ENCODE measurements at regions not wholly inside any gene's neighbourhood (a gene's known extent, or its start where the extent isn't known, plus 50 kb on each side); places are given as distances from the start of the nearest gene placed in this dataset.

DNA sequence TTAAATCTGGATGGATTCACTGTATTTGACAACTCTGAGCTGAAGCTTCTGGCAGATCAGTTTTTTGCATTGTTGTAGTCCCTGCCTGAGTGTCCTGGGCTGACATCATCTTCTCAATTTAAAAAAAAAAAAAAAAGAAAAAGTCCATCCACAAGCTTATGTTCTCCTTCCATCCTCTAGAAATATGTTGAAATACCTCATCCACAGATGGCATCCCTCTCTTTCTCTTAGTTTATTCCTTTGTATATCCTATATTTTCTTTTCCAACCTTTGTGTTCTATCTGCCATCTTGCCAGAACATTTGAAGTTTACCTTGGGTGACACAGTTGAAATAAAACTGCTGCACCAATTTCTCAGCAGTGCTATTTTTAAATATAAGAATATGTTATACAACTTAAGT, 184.4 kb upstream of the PKN2 start:
- H3K9me3 ChIP-seq = no peaks in the 10 kb centered on the region
- no peaks in the 10 kb centered on the region for H3K27me3 ChIP-seq
- no peak for TF ChIP-seq POLR2A (IDR thresholded peaks at IDR 0.05)
- TF ChIP-seq, protein P1, sequence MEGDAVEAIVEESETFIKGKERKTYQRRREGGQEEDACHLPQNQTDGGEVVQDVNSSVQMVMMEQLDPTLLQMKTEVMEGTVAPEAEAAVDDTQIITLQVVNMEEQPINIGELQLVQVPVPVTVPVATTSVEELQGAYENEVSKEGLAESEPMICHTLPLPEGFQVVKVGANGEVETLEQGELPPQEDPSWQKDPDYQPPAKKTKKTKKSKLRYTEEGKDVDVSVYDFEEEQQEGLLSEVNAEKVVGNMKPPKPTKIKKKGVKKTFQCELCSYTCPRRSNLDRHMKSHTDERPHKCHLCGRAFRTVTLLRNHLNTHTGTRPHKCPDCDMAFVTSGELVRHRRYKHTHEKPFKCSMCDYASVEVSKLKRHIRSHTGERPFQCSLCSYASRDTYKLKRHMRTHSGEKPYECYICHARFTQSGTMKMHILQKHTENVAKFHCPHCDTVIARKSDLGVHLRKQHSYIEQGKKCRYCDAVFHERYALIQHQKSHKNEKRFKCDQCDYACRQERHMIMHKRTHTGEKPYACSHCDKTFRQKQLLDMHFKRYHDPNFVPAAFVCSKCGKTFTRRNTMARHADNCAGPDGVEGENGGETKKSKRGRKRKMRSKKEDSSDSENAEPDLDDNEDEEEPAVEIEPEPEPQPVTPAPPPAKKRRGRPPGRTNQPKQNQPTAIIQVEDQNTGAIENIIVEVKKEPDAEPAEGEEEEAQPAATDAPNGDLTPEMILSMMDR (IDR thresholded peaks at IDR 0.05) = no peak
- H3K4me3 ChIP-seq = no peak overlapping the region
- no peaks in the 10 kb centered on the region for H3K4me1 ChIP-seq
- no peak for ATAC-seq
- H3K27ac ChIP-seq = no peak overlapping the region
- intact Hi-C loops (cut with DNase I) = no loop called here
- no peak for DNase-seq
- H3K36me3 ChIP-seq = no peaks in the 10 kb centered on the region

- WGBS, 4 donors = 74 to 82% (median 78%) methylated on average over 2 of the region's 2 CpGs
Measured at GRCh38 chr1:88502886-88503285, 181.2 kb upstream of the PKN2 start.

DNA sequence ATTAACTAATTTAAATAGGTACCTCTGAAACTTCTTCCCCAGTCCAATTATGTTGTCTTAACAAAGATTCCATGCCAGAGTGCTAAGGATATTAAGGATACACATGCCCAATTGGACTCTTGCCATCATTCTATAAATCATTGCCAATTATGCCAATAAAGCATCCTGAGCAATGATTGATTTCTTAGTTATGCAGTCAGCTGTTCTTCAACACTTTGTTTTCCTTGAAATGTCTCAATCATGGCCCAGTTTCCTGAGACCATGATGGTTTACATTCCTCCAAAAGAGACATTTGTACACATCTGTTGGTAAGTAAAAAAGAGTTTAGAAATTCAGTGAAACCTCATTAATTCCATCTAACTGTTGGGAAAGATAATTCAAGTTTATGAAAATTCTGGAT, 180.4 kb upstream of the PKN2 start:
- no peak overlapping the region for H3K27ac ChIP-seq
- no peak overlapping the region for H3K4me3 ChIP-seq
- intact Hi-C loops (cut with DNase I) = no loop called here
- TF ChIP-seq, protein P1 (IDR thresholded peaks at IDR 0.05) = no peak
- TF ChIP-seq POLR2A (IDR thresholded peaks at IDR 0.05) = no peak
- H3K4me1 ChIP-seq = no peaks in the 10 kb centered on the region
- no peaks in the 10 kb centered on the region for H3K9me3 ChIP-seq
- H3K27me3 ChIP-seq = no peaks in the 10 kb centered on the region
- DNase-seq (no peak), ATAC-seq (no peak)
- no peaks in the 10 kb centered on the region for H3K36me3 ChIP-seq

More at GRCh38 chr1:88502886-88503285, 181.2 kb upstream of the PKN2 start:
- peak overlapping the region in 5 of 12 donors; percentile 6 to 38 (median 17) for H3K27ac ChIP-seq
- intact Hi-C loops (cut with DNase I) = no loop called here
- no peaks in the 10 kb centered on the region for H3K27me3 ChIP-seq
- no peaks in the 10 kb centered on the region for H3K4me1 ChIP-seq
- no peaks in the 10 kb centered on the region for H3K36me3 ChIP-seq
- ATAC-seq (no peak), DNase-seq (no peak)
- H3K9me3 ChIP-seq = no peaks in the 10 kb centered on the region
- no peak for TF ChIP-seq POLR2A (IDR thresholded peaks at IDR 0.05)
- TF ChIP-seq, protein P1 (IDR thresholded peaks at IDR 0.05) = no peak
- H3K4me3 ChIP-seq = no peak overlapping the region

DNA sequence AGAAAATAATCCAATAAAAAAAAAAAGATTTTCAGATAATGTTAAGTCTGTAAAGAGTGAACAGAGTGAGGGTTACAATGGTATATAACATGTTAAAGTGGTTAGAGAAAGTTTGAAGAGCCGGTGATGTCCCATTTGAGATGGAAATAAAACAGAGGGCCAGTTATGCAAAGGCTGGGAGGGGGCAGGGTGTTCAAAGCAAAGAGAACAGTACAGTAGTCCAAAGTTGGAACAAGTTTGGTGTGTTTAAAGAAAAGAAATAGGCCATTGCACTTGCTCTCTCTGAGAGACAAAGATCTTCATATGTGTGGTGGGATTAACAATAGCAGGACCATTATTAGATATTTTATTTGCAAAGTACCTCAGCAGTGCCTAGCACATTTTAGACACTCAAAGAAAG, 179.5 kb upstream of the PKN2 start:
- ATAC-seq (no peak), DNase-seq (no peak)
- 70 to 85% (median 82%) methylated on average over 1 of the region's 1 CpG for WGBS, 4 donors
- TF ChIP-seq, protein P1 (IDR thresholded peaks at IDR 0.05) = no peak
- no peak for TF ChIP-seq POLR2A (IDR thresholded peaks at IDR 0.05)
- no peak overlapping the region for H3K4me3 ChIP-seq
- no peak overlapping the region for H3K27ac ChIP-seq
- H3K4me1 ChIP-seq = no peaks in the 10 kb centered on the region
- H3K27me3 ChIP-seq = no peaks in the 10 kb centered on the region
- no peaks in the 10 kb centered on the region for H3K9me3 ChIP-seq
- intact Hi-C loops (cut with DNase I) = no loop called here
- no peaks in the 10 kb centered on the region for H3K36me3 ChIP-seq
